ENCODE measurements at regions not wholly inside any gene's neighbourhood (a gene's known extent, or its start where the extent isn't known, plus 50 kb on each side); places are given as distances from the start of the nearest gene placed in this dataset.

- H3K4me3 Mint-ChIP-seq: no peak overlapping the region
- ATAC-seq (no peak), DNase-seq (no peak)
- H3K4me1 Mint-ChIP-seq: peaks cover 5% of the 10 kb centered on the region
- H3K36me3 Mint-ChIP-seq (ENCODE audit: low read depth): peaks cover 2% of the 10 kb centered on the region
- H3K9me3 ChIP-seq (ENCODE audit: control insufficient read depth, low read length, poor library complexity, severe bottlenecking): no peaks in the 10 kb centered on the region
- no peak overlapping the region for H3K27ac Mint-ChIP-seq
- no peaks in the 10 kb centered on the region for H3K27me3 Mint-ChIP-seq
These were observed 59.3 kb upstream of the NDP start for GRCh38 chrX:44032479-44032878.

- ATAC-seq (no peak), DNase-seq (no peak)
- Mint-ChIP-seq H3K36me3 (ENCODE audit: low read depth) (no peaks in the 10 kb centered on the region), H3K27me3 (no peaks in the 10 kb centered on the region), H3K27ac (no peak overlapping the region), H3K4me3 (no peak overlapping the region), H3K4me1 (no peaks in the 10 kb centered on the region)
- no peaks in the 10 kb centered on the region for H3K9me3 ChIP-seq (ENCODE audit: control insufficient read depth, low read length, poor library complexity, severe bottlenecking)
These were observed 52.4 kb upstream of the NDP start for GRCh38 chrX:44025555-44025954.

Data from T-helper 17 cell (primary cell).